Choroid plexus epithelial cell (primary cell): ENCODE measurements at regions not wholly inside any gene's neighbourhood (a gene's known extent, or its start where the extent isn't known, plus 50 kb on each side); places are given as distances from the start of the nearest gene placed in this dataset.

Source experiments
- DNase-seq: peaks from one replicate; pipeline ENCODE4 v3.0.0-alpha.2; 2010; ENCODE audit warnings: low read depth
- H3K4me3 ChIP-seq: 2 replicates; pipeline ENCODE4 v1.5.1; 2011; ENCODE audit warnings: low read depth, mild to moderate bottlenecking, control low read depth, low read length, moderate library complexity
- CTCF ChIP-seq: conservative IDR thresholded peaks from 2 replicates; pipeline ENCODE4 v1.5.1; 2011; ENCODE audit warnings: low read depth, mild to moderate bottlenecking, control low read depth, inconsistent platforms, low read length, moderate library complexity

DNA sequence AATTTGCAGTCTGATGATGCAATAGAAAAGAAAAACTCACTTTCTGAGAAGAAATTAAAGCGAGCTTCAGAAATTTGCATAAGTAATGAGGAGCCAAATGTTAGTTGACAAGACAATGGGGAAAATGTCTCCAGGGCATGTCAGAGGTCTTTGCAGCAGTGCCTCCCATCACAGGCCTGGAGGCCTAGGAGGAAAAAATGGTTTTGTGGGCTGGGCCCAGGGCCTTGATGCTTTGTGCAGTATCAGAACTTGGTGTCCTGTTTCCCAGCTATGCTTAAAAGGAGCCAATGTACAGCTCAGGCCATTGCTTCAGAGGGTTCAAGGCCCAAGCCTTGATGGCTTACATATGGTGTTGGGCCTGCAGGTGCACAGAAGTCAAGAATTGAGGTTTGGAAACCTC is 298.4 kb downstream of the SMARCA2 start:
- no peak for DNase-seq
- H3K4me3 ChIP-seq, result no peak overlapping the region
- TF ChIP-seq CTCF, result no peak

DNA sequence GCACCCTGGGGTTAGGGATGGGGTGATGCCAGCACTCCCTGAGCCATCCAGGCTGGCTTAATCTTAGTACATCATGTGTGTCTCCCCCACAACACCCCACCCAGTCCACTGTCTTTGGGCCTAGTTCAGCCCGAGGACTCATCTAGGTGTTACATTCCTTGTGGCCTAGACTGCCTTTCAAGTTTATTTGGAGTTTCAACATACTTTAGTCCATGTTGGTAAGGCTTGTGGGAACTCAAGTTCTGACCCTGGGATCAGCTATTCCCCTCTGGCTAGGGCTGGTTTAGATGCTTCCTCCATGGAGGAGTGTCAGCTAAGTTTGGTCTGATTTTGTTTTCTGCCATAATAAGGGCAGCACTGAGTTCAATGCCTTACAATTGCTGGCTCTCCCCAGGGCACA is 302.4 kb downstream of the SMARCA2 start:
- no peak overlapping the region for H3K4me3 ChIP-seq
- no peak for TF ChIP-seq CTCF
- DNase-seq, result peak; percentile 19

DNA sequence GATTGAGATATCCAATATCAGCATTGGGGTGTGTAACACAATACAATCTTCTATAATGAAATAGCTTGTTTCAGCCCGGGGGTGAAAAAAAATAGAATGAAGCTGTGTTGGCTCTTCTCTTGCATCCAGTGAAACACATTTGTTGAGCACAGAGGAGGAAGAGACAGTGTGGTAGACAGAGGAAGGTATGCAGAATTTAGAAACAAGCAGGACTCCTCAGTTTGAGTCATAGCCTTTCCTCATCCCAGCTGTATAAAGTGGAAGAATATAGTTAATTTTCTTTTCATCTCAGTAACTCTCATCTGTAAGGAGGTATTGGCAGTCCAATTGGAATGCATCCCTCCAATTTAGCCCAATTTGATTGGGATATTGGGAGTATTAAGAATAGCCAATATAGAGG is 302.2 kb upstream of the VLDLR start:
- no peak for TF ChIP-seq CTCF
- H3K4me3 ChIP-seq, result no peak overlapping the region
- DNase-seq, result no peak

DNA sequence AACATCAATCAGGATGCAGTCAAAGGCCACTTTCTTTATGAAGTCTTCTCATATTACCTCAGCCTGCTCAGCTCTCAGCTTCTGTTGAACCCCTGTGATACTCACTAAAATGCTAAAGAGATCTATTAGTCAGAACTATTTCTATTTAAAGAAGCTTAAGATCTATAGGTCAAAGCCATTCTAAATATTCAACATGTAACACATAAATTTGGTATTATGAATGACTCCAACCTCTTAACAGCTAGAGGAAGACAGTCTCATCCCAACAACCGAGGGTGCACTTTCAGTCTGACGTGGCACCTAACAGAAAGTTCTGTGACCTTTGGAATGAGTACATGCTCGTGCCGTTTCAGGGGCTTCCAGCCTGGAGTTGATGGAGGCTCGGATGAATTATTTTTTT is 301.5 kb upstream of the VLDLR start:
- DNase-seq, result no peak
- no peak for TF ChIP-seq CTCF
- no peak overlapping the region for H3K4me3 ChIP-seq

- DNase-seq, result no peak
- no peak for TF ChIP-seq CTCF
- no peak overlapping the region for H3K4me3 ChIP-seq
Measured at GRCh38 chr9:2320632-2321031, 301.0 kb upstream of the VLDLR start.

DNA sequence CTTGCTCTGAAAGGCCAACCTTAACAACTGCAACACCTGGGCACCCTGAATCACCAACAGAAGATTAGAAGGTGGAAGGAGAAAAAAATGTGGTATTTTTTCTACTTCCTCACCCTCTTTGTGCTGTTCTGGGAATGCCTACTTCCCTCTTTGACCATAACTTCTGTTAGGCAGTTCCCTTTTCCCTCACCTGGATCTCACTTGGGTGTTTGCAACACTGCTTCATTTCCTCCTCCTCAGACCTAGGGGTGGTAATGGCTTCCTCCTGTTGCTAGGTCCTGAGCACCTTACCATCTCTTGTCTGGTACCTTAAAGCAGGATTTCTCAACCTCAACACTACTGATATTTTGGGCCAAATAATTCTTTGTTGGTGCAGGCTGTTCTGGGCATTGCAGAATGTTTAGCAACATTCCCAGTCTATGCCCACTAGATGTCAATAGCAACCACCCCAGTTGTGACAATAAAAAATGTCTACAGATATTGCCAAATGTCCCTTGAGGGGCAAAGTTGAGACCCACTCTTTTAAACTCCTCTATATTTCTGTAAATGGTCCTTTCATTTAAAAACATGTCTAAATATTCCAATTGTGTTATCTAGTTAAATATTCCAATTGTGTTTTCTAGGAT is 300.0 kb upstream of the VLDLR start:
- no peak for DNase-seq
- TF ChIP-seq CTCF, result peak; percentile 19
- H3K4me3 ChIP-seq, result no peak overlapping the region

- TF ChIP-seq CTCF, result no peak
- H3K4me3 ChIP-seq, result no peak overlapping the region
- no peak for DNase-seq
Measured at GRCh38 chr9:2324742-2325141, 296.8 kb upstream of the VLDLR start.
